ENCODE measurements at regions not wholly inside any gene's neighbourhood (a gene's known extent, or its start where the extent isn't known, plus 50 kb on each side); places are given as distances from the start of the nearest gene placed in this dataset.
A peak's percentile ranks its signal among the peaks of the same experiment; 100 is the strongest.
"Not testable (repeated sequence)": the region's sequence is repeated elsewhere in the genome, so short reads cannot be mapped to it uniquely, and the experiment has no call there.

- no peak for DNase-seq
These were observed 558.2 kb downstream of the FLRT2 start for GRCh38 chr14:86088156-86088555.

- no peak for DNase-seq
These were observed 557.4 kb downstream of the FLRT2 start for GRCh38 chr14:86087377-86087776.

- DNase-seq: no peak
These were observed 557.0 kb downstream of the FLRT2 start for GRCh38 chr14:86086962-86087361.

- DNase-seq: no peak
These were observed 554.2 kb downstream of the FLRT2 start for GRCh38 chr14:86084097-86084496.

GRCh38 chr14:86083616-86084015 lies 553.7 kb downstream of the FLRT2 start:
- no peak for DNase-seq

- no peak for DNase-seq
These were observed 542.4 kb downstream of the FLRT2 start for GRCh38 chr14:86072116-86072894.

- DNase-seq: no peak
These were observed 536.7 kb downstream of the FLRT2 start for GRCh38 chr14:86066651-86067050.

GRCh38 chr14:86065407-86065806 lies 535.5 kb downstream of the FLRT2 start:
- no peak for DNase-seq

- DNase-seq: not testable (repeated sequence)
These were observed 534.7 kb downstream of the FLRT2 start for GRCh38 chr14:86064595-86064994.

GRCh38 chr14:86057018-86057667 lies 527.2 kb downstream of the FLRT2 start:
- DNase-seq: peak; percentile 37

- DNase-seq: peak; percentile 10
These were observed 525.6 kb downstream of the FLRT2 start for GRCh38 chr14:86055512-86056075.

- no peak for DNase-seq
These were observed 522.9 kb downstream of the FLRT2 start for GRCh38 chr14:86052868-86053267.

GRCh38 chr14:86050757-86051156 lies 520.8 kb downstream of the FLRT2 start:
- no peak for DNase-seq

- DNase-seq: no peak
These were observed 520.2 kb downstream of the FLRT2 start for GRCh38 chr14:86050072-86050683.

GRCh38 chr14:86039176-86039575 lies 509.2 kb downstream of the FLRT2 start:
- no peak for DNase-seq

- DNase-seq: peak; percentile 37
These were observed 508.6 kb downstream of the FLRT2 start for GRCh38 chr14:86038387-86039042.

- DNase-seq: no peak
These were observed 505.9 kb downstream of the FLRT2 start for GRCh38 chr14:86035882-86036281.

- DNase-seq: no peak
These were observed 498.0 kb downstream of the FLRT2 start for GRCh38 chr14:86027990-86028389.

- no peak for DNase-seq
These were observed 497.2 kb downstream of the FLRT2 start for GRCh38 chr14:86027144-86027543.

GRCh38 chr14:86022031-86022629 lies 492.2 kb downstream of the FLRT2 start:
- no peak for DNase-seq

- DNase-seq: no peak
These were observed 490.9 kb downstream of the FLRT2 start for GRCh38 chr14:86020841-86021240.

- no peak for DNase-seq
These were observed 486.0 kb downstream of the FLRT2 start for GRCh38 chr14:86015941-86016340.

GRCh38 chr14:86015511-86015910 lies 485.6 kb downstream of the FLRT2 start:
- DNase-seq: no peak
